Body of pancreas (tissue), 4 donors: ENCODE measurements at regions not wholly inside any gene's neighbourhood (a gene's known extent, or its start where the extent isn't known, plus 50 kb on each side); places are given as distances from the start of the nearest gene placed in this dataset.

Experiments
- ATAC-seq: fragments of 150-250 bp; one replicate; pipeline ENCODE4 v1.9.1; 2016
- DNase-seq, 4 donors: peaks; one replicate each; pipeline ENCODE4 v3.0.0-alpha.2; 2019
- H3K27ac ChIP-seq, 4 donors: fragments of 200-600 bp; sonication (generic); 1 replicate in 3 of 4; 2 replicates in 1 of 4; pipeline versions ENCODE4 v1.5.1 to v1.6.1; 2016 to 2019; ENCODE audit warnings: mild to moderate bottlenecking in 1 of 4, mixed read lengths in 1 of 4, moderate library complexity in 1 of 4
- H3K27me3 ChIP-seq, 2 donors: fragments of 200-600 bp; sonication (generic); one replicate each; pipeline ENCODE4 v1.6.0; 2016; ENCODE audit warnings: mild to moderate bottlenecking in 1 of 2
- H3K36me3 ChIP-seq, 2 donors: fragments of 200-600 bp; sonication (generic); replicated peaks in 1 of 2; 2 replicates each; pipeline ENCODE4 v1.5.1; 2016; ENCODE audit warnings: low read depth in 2 of 2; ENCODE audit not compliant: insufficient read depth in 1 of 2
- H3K4me1 ChIP-seq: fragments of 200-600 bp; sonication (generic); one replicate; pipeline ENCODE4 v1.6.0; 2016
- H3K4me3 ChIP-seq, 2 donors: fragments of 200-600 bp; sonication (generic); 1 replicate in 1 of 2; 2 replicates in 1 of 2; pipeline ENCODE4 v1.5.1; 2016 to 2019
- H3K9me3 ChIP-seq, 3 donors: fragments of 200-600 bp; sonication (generic); 1 replicate in 2 of 3; 2 replicates in 1 of 3; pipeline ENCODE4 v1.5.1; 2016
- CTCF ChIP-seq, 7 experiments: fragments of 450-650 bp in 4 of 7; fragments of 200-600 bp in 3 of 7; sonication (generic) in 3 of 7; IDR thresholded peaks; one replicate each; pipeline ENCODE4 v1.5.1; 2016 to 2019; ENCODE audit warnings: antibody characterized with exemption in 7 of 7
- POLR2A ChIP-seq, 3 donors: fragments of 450-650 bp; IDR thresholded peaks; one replicate each; pipeline ENCODE4 v1.6.1; 2016; ENCODE audit warnings: antibody characterized with exemption in 3 of 3, mild to moderate bottlenecking in 2 of 3
- WGBS, 2 donors: methylation state at CpG; one replicate each; pipeline ENCODE4 v1.1.5; 2017; 5-methylcytosine and 5-hydroxymethylcytosine counted together
- intact Hi-C: fragments of 100-400 bp; cut with DNase I; formaldehyde crosslinking; loops from one replicate; pipeline ENCODE4 v1.15.1; 2023

DNA sequence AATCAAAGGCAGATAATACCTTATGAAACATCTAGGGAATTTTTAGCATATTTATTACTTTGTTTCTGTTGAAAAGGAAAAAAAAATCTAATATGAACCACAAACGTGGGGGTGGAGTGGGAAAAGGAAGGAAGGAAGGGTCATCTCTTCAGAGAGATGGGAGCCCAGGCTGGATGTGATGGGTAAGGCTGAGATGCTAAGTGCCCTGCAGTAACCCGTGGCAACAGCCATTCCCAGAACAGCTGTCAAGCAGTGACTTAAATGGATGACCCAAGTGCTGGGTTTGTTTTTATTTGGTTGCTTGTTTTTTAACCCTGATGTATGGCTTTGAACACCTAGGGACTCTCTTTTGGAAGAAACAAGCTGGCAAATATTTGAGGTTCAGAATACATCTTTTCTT lies 50.7 kb upstream of the KLF7 start:
- 8 to 13% methylated on average over 2 of the region's 2 CpGs for WGBS, 2 donors

GRCh38 chr2:207217442-207217841 lies 51.7 kb upstream of the KLF7 start:
- no peak for TF ChIP-seq CTCF (IDR thresholded peaks at IDR 0.05)
- no peak for TF ChIP-seq POLR2A (IDR thresholded peaks at IDR 0.05)
- DNase-seq (no peak), ATAC-seq (no peak)
- Histone ChIP-seq H3K4me3 (no peak overlapping the region), H3K27ac (no peak overlapping the region), H3K4me1 (no peaks in the 10 kb centered on the region), H3K27me3 (no peaks in the 10 kb centered on the region), H3K9me3 (no peaks in the 10 kb centered on the region), H3K36me3 (no peaks in the 10 kb centered on the region)
- 73 to 77% methylated on average over 2 of the region's 2 CpGs for WGBS, 2 donors
- intact Hi-C loops: no loop called here

More for the DNA sequence above, 50.7 kb upstream of the KLF7 start:
- H3K36me3 ChIP-seq: no peaks in the 10 kb centered on the region
- ATAC-seq: no peak
- no peak overlapping the region for H3K4me3 ChIP-seq
- no peaks in the 10 kb centered on the region for H3K4me1 ChIP-seq
- H3K27me3 ChIP-seq: no peaks in the 10 kb centered on the region
- DNase-seq: no peak
- intact Hi-C loops: no loop called here
- H3K9me3 ChIP-seq: no peaks in the 10 kb centered on the region
- TF ChIP-seq POLR2A (IDR thresholded peaks at IDR 0.05): no peak
- TF ChIP-seq CTCF (IDR thresholded peaks at IDR 0.05): no peak
- H3K27ac ChIP-seq: no peak overlapping the region

GRCh38 chr2:207219081-207219630 lies 53.4 kb upstream of the KLF7 start:
- intact Hi-C loops: no loop called here

GRCh38 chr2:207219676-207220501 lies 54.1 kb upstream of the KLF7 start:
- WGBS, 2 donors: 50 to 51% methylated on average over 10 of the region's 10 CpGs
- no peak for ATAC-seq

More at GRCh38 chr2:207219081-207219630, 53.4 kb upstream of the KLF7 start:
- Histone ChIP-seq H3K27me3 (no peaks in the 10 kb centered on the region), H3K9me3 (no peaks in the 10 kb centered on the region), H3K4me3 (no peak overlapping the region), H3K4me1 (no peaks in the 10 kb centered on the region), H3K27ac (no peak overlapping the region), H3K36me3 (no peaks in the 10 kb centered on the region)
- no peak for TF ChIP-seq CTCF (IDR thresholded peaks at IDR 0.05)
- DNase-seq (no peak), ATAC-seq (no peak)
- WGBS, 2 donors: 61 to 63% methylated on average over 4 of the region's 4 CpGs

More at GRCh38 chr2:207219676-207220501, 54.1 kb upstream of the KLF7 start:
- TF ChIP-seq CTCF (IDR thresholded peaks at IDR 0.05) (no peak), POLR2A (IDR thresholded peaks at IDR 0.05) (no peak)
- Histone ChIP-seq H3K27ac (no peak overlapping the region), H3K4me3 (no peak overlapping the region), H3K27me3 (no peaks in the 10 kb centered on the region), H3K36me3 (no peaks in the 10 kb centered on the region), H3K9me3 (no peaks in the 10 kb centered on the region), H3K4me1 (no peaks in the 10 kb centered on the region)
- no peak for DNase-seq
- intact Hi-C loops: no loop called here
